ENCODE measurements at regions not wholly inside any gene's neighbourhood (a gene's known extent, or its start where the extent isn't known, plus 50 kb on each side); places are given as distances from the start of the nearest gene placed in this dataset.

- no peaks in the 10 kb centered on the region for H4K20me1 ChIP-seq (ENCODE audit: insufficient read depth)
- no peaks in the 10 kb centered on the region for H3K27me3 ChIP-seq (ENCODE audit: insufficient read depth, low read depth)
- no peaks in the 10 kb centered on the region for H3K4me1 ChIP-seq (ENCODE audit: low read depth, poor library complexity, severe bottlenecking)
- no peak overlapping the region for H2AFZ ChIP-seq (ENCODE audit: low read depth)
- H3K27ac ChIP-seq = no peak overlapping the region
- no peaks in the 10 kb centered on the region for H3K36me3 ChIP-seq (ENCODE audit: insufficient read depth)
- H3K4me2 ChIP-seq = no peak overlapping the region
- no peak overlapping the region for H3K9ac ChIP-seq
- H3K79me2 ChIP-seq (ENCODE audit: insufficient read depth, low read depth) = no peaks in the 10 kb centered on the region
- no peak overlapping the region for H3K4me3 ChIP-seq (IDR thresholded peaks at IDR 0.05; ENCODE audit: insufficient read depth, low read depth, low read length)
- TF ChIP-seq CTCF (conservative IDR thresholded peaks at IDR 0.05; ENCODE audit: low read depth, low read length) = no peak
These were observed 160.5 kb downstream of the PTBP2 start for GRCh38 chr1:96882096-96882495.

- Histone ChIP-seq H3K4me3 (IDR thresholded peaks at IDR 0.05; ENCODE audit: insufficient read depth, low read depth, low read length) (no peak overlapping the region), H4K20me1 (ENCODE audit: insufficient read depth) (no peaks in the 10 kb centered on the region), H3K9ac (no peak overlapping the region), H2AFZ (ENCODE audit: low read depth) (no peak overlapping the region), H3K27me3 (ENCODE audit: insufficient read depth, low read depth) (no peaks in the 10 kb centered on the region), H3K36me3 (ENCODE audit: insufficient read depth) (no peaks in the 10 kb centered on the region), H3K27ac (no peak overlapping the region), H3K4me2 (no peak overlapping the region), H3K4me1 (ENCODE audit: low read depth, poor library complexity, severe bottlenecking) (no peaks in the 10 kb centered on the region), H3K79me2 (ENCODE audit: insufficient read depth, low read depth) (no peaks in the 10 kb centered on the region)
- no peak for TF ChIP-seq CTCF (conservative IDR thresholded peaks at IDR 0.05; ENCODE audit: low read depth, low read length)
These were observed 164.9 kb downstream of the PTBP2 start for GRCh38 chr1:96886474-96886873.

GRCh38 chr1:96887501-96887900, 165.9 kb downstream of the PTBP2 start:
- TF ChIP-seq CTCF (conservative IDR thresholded peaks at IDR 0.05; ENCODE audit: low read depth, low read length) = no peak

GRCh38 chr1:96901783-96902363, 180.3 kb downstream of the PTBP2 start:
- no peaks in the 10 kb centered on the region for H3K27me3 ChIP-seq (ENCODE audit: insufficient read depth, low read depth)
- no peak overlapping the region for H2AFZ ChIP-seq (ENCODE audit: low read depth)
- H3K9ac ChIP-seq = no peak overlapping the region
- no peak for TF ChIP-seq CTCF (conservative IDR thresholded peaks at IDR 0.05; ENCODE audit: low read depth, low read length)
- no peaks in the 10 kb centered on the region for H3K36me3 ChIP-seq (ENCODE audit: insufficient read depth)
- no peaks in the 10 kb centered on the region for H3K79me2 ChIP-seq (ENCODE audit: insufficient read depth, low read depth)
- no peaks in the 10 kb centered on the region for H3K4me1 ChIP-seq (ENCODE audit: low read depth, poor library complexity, severe bottlenecking)
- no peak overlapping the region for H3K27ac ChIP-seq
- no peak overlapping the region for H3K4me3 ChIP-seq (IDR thresholded peaks at IDR 0.05; ENCODE audit: insufficient read depth, low read depth, low read length)
- H3K4me2 ChIP-seq = no peak overlapping the region
- no peaks in the 10 kb centered on the region for H4K20me1 ChIP-seq (ENCODE audit: insufficient read depth)

More at GRCh38 chr1:96887501-96887900, 165.9 kb downstream of the PTBP2 start:
- no peaks in the 10 kb centered on the region for H3K4me1 ChIP-seq (ENCODE audit: low read depth, poor library complexity, severe bottlenecking)
- H3K9ac ChIP-seq = no peak overlapping the region
- no peak overlapping the region for H3K27ac ChIP-seq
- no peak overlapping the region for H3K4me2 ChIP-seq
- H3K27me3 ChIP-seq (ENCODE audit: insufficient read depth, low read depth) = no peaks in the 10 kb centered on the region
- H3K36me3 ChIP-seq (ENCODE audit: insufficient read depth) = no peaks in the 10 kb centered on the region
- H2AFZ ChIP-seq (ENCODE audit: low read depth) = no peak overlapping the region
- no peaks in the 10 kb centered on the region for H4K20me1 ChIP-seq (ENCODE audit: insufficient read depth)
- H3K79me2 ChIP-seq (ENCODE audit: insufficient read depth, low read depth) = no peaks in the 10 kb centered on the region
- no peak overlapping the region for H3K4me3 ChIP-seq (IDR thresholded peaks at IDR 0.05; ENCODE audit: insufficient read depth, low read depth, low read length)

All from KMS-11 (cell line).